Body of pancreas (tissue), 4 donors: ENCODE measurements at regions not wholly inside any gene's neighbourhood (a gene's known extent, or its start where the extent isn't known, plus 50 kb on each side); places are given as distances from the start of the nearest gene placed in this dataset.
A peak's percentile ranks its signal among the peaks of the same experiment; 100 is the strongest.

ENCODE experiments used
- ATAC-seq: fragments of 150-250 bp; one replicate; pipeline ENCODE4 v1.9.1; 2016
- DNase-seq, 4 donors: peaks; one replicate each; pipeline ENCODE4 v3.0.0-alpha.2; 2019
- H3K27ac ChIP-seq, 4 donors: fragments of 200-600 bp; sonication (generic); 1 replicate in 3 of 4; 2 replicates in 1 of 4; pipeline versions ENCODE4 v1.5.1 to v1.6.1; 2016 to 2019; ENCODE audit warnings: mild to moderate bottlenecking in 1 of 4, mixed read lengths in 1 of 4, moderate library complexity in 1 of 4
- H3K27me3 ChIP-seq, 2 donors: fragments of 200-600 bp; sonication (generic); one replicate each; pipeline ENCODE4 v1.6.0; 2016; ENCODE audit warnings: mild to moderate bottlenecking in 1 of 2
- H3K36me3 ChIP-seq, 2 donors: fragments of 200-600 bp; sonication (generic); replicated peaks in 1 of 2; 2 replicates each; pipeline ENCODE4 v1.5.1; 2016; ENCODE audit warnings: low read depth in 2 of 2; ENCODE audit not compliant: insufficient read depth in 1 of 2
- H3K4me1 ChIP-seq: fragments of 200-600 bp; sonication (generic); one replicate; pipeline ENCODE4 v1.6.0; 2016
- H3K4me3 ChIP-seq, 2 donors: fragments of 200-600 bp; sonication (generic); 1 replicate in 1 of 2; 2 replicates in 1 of 2; pipeline ENCODE4 v1.5.1; 2016 to 2019
- H3K9me3 ChIP-seq, 3 donors: fragments of 200-600 bp; sonication (generic); 1 replicate in 2 of 3; 2 replicates in 1 of 3; pipeline ENCODE4 v1.5.1; 2016
- POLR2A ChIP-seq, 3 donors: fragments of 450-650 bp; IDR thresholded peaks; one replicate each; pipeline ENCODE4 v1.6.1; 2016; ENCODE audit warnings: antibody characterized with exemption in 3 of 3, mild to moderate bottlenecking in 2 of 3
- WGBS, 2 donors: methylation state at CpG; one replicate each; pipeline ENCODE4 v1.1.5; 2017; 5-methylcytosine and 5-hydroxymethylcytosine counted together
- intact Hi-C: fragments of 100-400 bp; cut with DNase I; formaldehyde crosslinking; loops from one replicate; pipeline ENCODE4 v1.15.1; 2023
- TF ChIP-seq, protein P1 (sequence below), 7 experiments: fragments of 450-650 bp in 4 of 7; fragments of 200-600 bp in 3 of 7; sonication (generic) in 3 of 7; IDR thresholded peaks; one replicate each; pipeline ENCODE4 v1.5.1; 2016 to 2019; ENCODE audit warnings: antibody characterized with exemption in 7 of 7

DNA sequence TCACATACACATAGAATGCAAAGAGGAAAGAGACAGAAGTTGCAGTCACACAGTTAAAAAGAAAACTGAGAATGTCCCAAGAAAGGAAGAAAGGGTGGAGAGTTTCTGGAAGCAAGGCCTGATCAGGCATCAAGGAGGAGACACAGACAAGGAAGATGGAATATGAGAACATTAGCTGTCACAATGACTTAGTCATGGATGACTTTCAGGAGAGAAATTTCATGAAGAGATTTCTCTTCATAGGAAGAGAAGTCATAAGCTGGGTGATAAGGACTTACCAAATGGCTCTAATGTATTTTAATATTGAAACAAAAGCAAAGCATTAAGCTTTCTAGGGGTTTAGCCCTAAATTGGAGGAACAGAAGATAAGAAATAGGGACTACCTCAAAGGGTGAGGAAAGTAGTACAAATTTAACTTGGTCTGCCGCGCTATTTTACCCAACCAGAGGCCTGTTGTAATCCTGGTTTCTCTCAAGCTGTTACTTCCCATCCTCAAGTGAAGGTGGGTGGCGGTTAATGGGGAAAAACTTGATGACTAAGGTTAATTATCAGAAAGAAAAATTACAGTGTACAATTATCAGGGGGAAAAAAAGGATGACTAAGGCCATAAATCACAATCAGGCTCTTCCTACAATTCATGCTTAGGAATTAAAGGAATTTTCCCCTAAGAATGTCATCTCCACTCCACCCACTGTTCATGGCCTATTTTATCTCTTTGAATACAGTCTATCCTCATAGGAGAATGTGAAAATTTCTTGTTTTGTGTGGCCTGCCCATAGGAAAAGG, 93.9 kb upstream of the ADGRL2 start:
- intact Hi-C loops, result no loop called here
- no peaks in the 10 kb centered on the region for H3K27me3 ChIP-seq
- H3K9me3 ChIP-seq, result no peaks in the 10 kb centered on the region
- no peaks in the 10 kb centered on the region for H3K36me3 ChIP-seq
- 84 to 93% methylated on average over 3 of the region's 3 CpGs for WGBS, 2 donors
- DNase-seq (no peak), ATAC-seq (no peak)
- no peak for TF ChIP-seq POLR2A (IDR thresholded peaks at IDR 0.05)
- TF ChIP-seq, protein P1, sequence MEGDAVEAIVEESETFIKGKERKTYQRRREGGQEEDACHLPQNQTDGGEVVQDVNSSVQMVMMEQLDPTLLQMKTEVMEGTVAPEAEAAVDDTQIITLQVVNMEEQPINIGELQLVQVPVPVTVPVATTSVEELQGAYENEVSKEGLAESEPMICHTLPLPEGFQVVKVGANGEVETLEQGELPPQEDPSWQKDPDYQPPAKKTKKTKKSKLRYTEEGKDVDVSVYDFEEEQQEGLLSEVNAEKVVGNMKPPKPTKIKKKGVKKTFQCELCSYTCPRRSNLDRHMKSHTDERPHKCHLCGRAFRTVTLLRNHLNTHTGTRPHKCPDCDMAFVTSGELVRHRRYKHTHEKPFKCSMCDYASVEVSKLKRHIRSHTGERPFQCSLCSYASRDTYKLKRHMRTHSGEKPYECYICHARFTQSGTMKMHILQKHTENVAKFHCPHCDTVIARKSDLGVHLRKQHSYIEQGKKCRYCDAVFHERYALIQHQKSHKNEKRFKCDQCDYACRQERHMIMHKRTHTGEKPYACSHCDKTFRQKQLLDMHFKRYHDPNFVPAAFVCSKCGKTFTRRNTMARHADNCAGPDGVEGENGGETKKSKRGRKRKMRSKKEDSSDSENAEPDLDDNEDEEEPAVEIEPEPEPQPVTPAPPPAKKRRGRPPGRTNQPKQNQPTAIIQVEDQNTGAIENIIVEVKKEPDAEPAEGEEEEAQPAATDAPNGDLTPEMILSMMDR (IDR thresholded peaks at IDR 0.05), result no peak
- no peak overlapping the region for H3K4me3 ChIP-seq
- peaks cover 13% of the 10 kb centered on the region for H3K4me1 ChIP-seq
- no peak overlapping the region for H3K27ac ChIP-seq

DNA sequence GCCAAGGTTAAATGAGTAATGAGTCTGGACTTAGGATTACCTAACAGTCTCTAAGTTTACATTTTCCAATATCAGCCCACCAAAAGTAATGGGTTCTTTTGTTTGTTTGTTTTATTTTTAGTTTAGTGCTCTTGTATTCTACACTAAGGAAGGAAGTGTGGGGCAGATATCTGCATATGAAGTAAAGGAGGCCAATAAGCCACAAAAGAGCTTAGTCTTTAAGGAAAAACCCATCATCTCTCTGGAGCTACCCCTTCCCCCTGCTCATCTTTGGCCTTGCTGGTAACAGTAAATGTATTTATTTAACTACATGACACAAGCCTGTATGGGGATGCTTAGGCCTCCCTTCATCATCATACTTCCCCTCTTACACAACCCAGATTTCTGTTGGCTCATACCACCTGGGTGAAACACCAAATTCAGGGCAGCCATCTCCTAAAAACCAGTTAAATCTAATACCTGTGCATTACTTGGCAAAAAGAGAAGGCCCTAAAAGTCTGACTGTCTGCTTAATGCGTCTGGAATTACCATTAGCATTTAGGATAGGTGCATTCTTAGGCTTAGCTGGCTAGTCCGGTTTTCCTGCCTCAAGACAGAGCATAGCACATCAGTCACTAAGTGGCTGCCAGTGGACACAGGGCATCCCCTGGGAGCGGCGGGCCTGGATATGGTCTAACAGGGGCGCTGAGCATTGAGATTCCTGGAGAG, 96.8 kb upstream of the ADGRL2 start:
- 80 to 88% methylated on average over 4 to 5 of the region's 5 CpGs for WGBS, 2 donors
- H3K9me3 ChIP-seq, result no peaks in the 10 kb centered on the region
- DNase-seq (no peak), ATAC-seq (no peak)
- TF ChIP-seq, protein P1 (IDR thresholded peaks at IDR 0.05), result no peak
- TF ChIP-seq POLR2A (IDR thresholded peaks at IDR 0.05), result no peak
- no peaks in the 10 kb centered on the region for H3K27me3 ChIP-seq
- no peak overlapping the region for H3K27ac ChIP-seq
- no peaks in the 10 kb centered on the region for H3K36me3 ChIP-seq
- no peak overlapping the region for H3K4me3 ChIP-seq
- intact Hi-C loops, result no loop called here
- H3K4me1 ChIP-seq, result peaks cover 13% of the 10 kb centered on the region

DNA sequence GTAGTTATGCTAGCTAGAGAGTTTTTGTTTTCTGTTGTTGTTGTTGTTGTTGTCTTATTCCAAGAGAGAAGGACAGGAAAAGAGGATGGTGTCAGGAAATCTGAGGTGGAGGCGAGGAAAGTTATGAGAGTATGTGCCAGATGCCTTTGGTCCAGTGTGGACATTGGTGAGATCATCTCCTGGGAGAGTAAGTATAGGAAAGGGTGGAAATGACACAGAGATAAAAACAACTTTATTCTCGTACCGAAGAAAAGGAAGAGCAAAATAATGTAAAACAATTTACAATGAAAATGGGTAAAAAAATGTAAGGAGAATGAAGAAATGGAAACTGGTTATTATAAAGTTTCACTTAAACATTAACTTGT, 97.4 kb upstream of the ADGRL2 start:
- TF ChIP-seq, protein P1 (IDR thresholded peaks at IDR 0.05), result no peak
- TF ChIP-seq POLR2A (IDR thresholded peaks at IDR 0.05), result no peak
- Histone ChIP-seq H3K4me1 (peaks cover 13% of the 10 kb centered on the region), H3K27me3 (no peaks in the 10 kb centered on the region), H3K36me3 (no peaks in the 10 kb centered on the region), H3K9me3 (no peaks in the 10 kb centered on the region), H3K27ac (no peak overlapping the region), H3K4me3 (no peak overlapping the region)
- intact Hi-C loops, result no loop called here
- ATAC-seq (peak; percentile 47), DNase-seq (no peak)
- WGBS, 2 donors, result 38 to 49% methylated on average over 3 of the region's 3 CpGs

DNA sequence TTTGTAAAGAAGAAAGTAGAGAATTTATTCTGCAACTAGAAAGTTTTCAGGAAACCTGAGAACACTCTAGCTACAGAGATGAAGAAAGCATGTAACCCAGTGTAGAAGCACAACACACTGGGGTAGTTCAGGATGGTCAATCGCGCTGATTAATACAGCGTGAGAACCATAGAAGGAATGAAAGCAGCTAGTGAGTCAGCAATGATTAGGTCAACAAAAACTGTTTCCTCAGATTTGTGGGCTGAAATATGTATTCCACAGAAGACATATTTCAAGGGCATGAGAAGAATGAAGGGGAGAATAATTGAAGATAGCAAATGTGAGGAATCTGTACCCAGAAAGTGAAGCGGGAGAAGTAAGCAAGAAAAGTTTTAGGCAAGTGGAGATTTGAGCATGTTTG, 97.8 kb upstream of the ADGRL2 start:
- TF ChIP-seq, protein P1 (IDR thresholded peaks at IDR 0.05), result no peak
- no peak for TF ChIP-seq POLR2A (IDR thresholded peaks at IDR 0.05)
- Histone ChIP-seq H3K27ac (no peak overlapping the region), H3K4me1 (peaks cover 13% of the 10 kb centered on the region), H3K9me3 (no peaks in the 10 kb centered on the region), H3K4me3 (no peak overlapping the region), H3K36me3 (no peaks in the 10 kb centered on the region), H3K27me3 (no peaks in the 10 kb centered on the region)
- 56 to 68% methylated on average over 4 of the region's 4 CpGs for WGBS, 2 donors
- ATAC-seq (peak; percentile 53), DNase-seq (no peak)
- intact Hi-C loops, result no loop called here
